GM18873 (cell line): ENCODE measurements at regions not wholly inside any gene's neighbourhood (a gene's known extent, or its start where the extent isn't known, plus 50 kb on each side); places are given as distances from the start of the nearest gene placed in this dataset.
"Not testable (repeated sequence)": the region's sequence is repeated elsewhere in the genome, so short reads cannot be mapped to it uniquely, and the experiment has no call there.

ENCODE experiments used
- ATAC-seq: cut with Tn5 transposase; IDR thresholded peaks from one replicate; pipeline ENCODE4 v1.9.1; 2021; ENCODE audit warnings: mild to moderate bottlenecking, moderate library complexity, moderate number of reproducible peaks; ENCODE audit not compliant: unreplicated experiment, low FRiP score

- ATAC-seq: peak; percentile 46
These were observed 201.3 kb downstream of the RBM46 start for GRCh38 chr4:154982187-154983047.

- no peak for ATAC-seq
These were observed 202.6 kb downstream of the RBM46 start for GRCh38 chr4:154983714-154984113.

GRCh38 chr4:154984148-154984547 is 203.1 kb downstream of the RBM46 start:
- ATAC-seq: peak; percentile 93

DNA sequence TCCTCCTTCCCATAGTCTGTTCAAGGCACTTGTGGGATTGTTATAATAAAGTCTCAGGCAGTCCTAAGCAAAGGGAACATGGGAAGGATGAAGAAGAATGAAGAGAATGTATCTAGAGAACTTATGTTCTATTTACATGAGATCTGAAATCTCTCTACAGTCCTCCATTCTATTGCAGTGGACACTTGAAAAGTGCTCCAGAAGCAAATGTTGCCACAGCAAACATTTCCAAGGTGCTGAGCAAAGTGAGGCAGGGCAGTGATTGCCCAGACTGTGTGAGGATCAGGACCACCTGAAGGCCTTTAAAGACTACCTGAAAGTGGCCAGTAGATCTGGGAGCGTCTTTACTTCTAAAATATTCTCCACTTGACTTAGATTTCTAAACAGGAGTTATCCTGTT is 203.5 kb downstream of the RBM46 start:
- no peak for ATAC-seq

DNA sequence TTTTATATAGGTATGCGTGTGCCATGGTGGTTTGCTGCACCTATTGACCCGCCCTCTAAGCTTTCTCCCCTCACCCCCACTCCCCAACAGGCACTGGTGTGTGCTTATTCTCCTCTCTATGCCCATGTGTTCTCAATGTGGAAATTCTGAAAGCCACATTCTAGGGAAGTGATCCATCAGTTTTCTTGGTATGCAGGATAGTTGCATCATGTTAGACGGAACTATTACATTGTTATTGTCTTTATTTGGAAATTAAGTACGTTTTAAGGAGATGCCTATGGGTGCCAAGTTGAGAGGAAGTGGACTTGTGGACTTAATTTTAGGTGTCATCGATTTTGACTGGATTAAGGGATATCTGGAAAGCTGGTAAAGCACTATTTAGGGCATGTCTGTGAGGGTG is 204.6 kb downstream of the RBM46 start:
- ATAC-seq: no peak

DNA sequence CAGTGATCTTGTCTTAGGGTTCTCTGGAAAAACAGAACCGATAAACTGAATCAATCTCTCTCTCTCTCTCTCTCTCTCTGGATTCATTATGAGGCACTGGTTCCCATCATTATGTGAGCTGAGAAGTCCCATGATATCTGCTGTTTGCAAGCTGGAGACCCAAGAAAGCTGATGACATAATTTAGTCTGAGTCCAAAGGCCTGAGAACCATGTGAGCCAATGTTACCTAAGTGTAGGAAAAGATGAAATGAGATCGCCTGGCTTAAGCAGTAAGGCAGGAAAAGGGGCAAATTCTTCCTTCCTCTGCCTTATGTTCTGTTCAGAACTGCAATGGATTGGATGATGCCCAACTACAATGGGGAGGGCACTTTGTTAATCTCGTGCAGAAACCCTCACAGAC is 207.4 kb downstream of the RBM46 start:
- no peak for ATAC-seq

DNA sequence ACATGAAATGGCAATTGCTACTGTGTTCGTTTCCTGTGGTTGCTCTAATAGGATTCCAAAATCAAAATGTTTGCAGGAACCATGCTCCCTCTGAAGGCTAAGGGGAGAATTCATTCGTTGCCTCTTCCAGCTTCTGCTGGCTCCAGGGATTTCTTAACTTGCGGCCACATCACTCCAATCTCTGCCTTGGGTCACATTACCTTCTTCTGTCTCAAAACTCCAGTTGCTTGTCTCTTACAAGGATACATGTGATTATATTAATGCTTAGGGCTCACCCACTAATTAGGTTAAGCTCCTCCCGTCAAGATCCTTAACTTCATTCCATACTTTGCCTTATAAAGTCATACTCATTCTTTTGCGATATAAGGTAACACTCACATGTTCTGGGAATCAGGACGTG is 208.4 kb downstream of the RBM46 start:
- ATAC-seq: no peak

GRCh38 chr4:154997866-154998265 is 210.6 kb upstream of the NPY2R start:
- ATAC-seq: not testable (repeated sequence)

DNA sequence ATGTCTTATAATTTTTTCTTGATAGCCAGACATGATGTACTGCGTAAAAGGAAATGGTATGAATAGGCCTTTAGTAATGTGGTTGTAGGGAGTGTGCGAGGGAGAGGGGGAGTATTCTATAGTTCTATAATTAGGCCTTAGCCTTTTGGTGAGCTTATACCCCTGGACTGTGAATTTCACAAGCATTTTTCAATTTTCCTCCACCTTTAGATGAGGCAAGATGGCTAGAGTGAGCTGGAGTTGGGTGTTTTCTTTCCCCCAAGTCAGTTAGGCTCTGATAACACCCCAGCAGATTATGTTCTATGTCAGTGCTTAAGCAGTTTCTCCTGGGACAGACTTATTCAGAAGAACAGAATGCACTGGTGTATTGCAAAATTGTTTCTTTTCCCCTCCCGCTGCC is 210.2 kb upstream of the NPY2R start:
- no peak for ATAC-seq

DNA sequence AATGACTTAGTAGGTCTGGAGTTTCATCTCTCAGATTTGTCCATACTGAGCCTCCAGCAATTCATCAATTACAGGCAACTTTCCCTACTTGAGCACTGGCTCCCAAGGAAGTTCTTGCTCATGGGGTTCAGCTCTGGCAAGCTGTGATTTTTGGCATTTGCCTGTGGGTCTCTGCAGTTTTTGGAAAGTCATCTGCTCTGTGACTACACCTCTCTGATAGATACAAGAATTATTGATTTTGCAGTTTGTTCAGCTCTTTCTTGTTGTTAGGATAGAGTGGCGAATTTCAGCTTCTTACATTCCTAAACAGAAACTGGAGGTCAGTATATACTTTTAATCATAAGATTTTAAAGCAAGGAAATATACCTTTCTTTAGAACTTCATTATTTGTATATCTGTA is 209.7 kb upstream of the NPY2R start:
- no peak for ATAC-seq

DNA sequence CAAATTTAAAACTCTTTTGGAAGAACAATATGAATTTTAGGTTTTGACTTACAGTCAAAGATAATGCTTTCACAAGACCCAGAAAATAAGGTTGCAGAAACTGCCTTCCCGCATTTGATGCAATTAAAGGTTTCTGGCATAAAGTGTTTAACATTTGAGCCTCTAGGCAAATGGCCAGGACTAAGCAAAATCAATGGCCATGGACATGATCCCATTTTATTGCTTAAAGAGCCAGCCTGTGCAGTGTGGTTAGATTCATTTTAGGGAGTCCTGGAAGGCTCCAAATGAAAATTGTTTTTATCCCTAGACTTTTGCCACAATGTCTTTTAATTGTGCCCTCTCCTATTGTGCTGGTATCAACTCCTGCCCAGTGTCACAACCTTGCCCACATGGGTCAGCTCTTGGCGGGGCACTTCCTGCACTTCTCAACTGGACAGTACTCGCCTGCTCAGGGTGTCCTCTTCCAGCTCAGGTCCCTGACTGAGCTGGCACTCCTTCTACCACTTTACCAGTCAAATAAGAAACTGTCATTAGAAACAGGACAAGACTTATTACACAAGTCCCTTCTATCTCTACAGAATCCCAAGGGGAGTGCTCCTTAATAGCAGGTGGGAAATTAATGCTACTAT is 208.4 kb upstream of the NPY2R start:
- no peak for ATAC-seq

DNA sequence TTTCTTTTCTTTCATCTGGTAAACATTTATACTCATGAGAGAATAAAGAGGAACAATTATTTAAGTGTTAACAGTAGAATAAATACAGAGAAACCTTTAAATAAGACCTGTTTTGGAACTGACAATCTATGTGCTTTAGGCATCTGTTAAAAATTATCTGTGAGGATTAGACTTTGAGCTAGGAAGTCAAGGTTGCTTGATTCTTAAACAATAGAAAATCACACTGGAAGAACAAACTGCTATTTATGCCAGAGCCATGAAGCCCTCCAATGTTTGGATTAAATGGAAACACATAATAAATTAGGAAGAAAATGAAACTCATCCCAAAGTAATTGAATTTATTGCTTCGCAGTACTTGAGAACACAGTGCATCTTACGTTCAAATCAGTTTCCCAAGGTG is 207.2 kb upstream of the NPY2R start:
- no peak for ATAC-seq

DNA sequence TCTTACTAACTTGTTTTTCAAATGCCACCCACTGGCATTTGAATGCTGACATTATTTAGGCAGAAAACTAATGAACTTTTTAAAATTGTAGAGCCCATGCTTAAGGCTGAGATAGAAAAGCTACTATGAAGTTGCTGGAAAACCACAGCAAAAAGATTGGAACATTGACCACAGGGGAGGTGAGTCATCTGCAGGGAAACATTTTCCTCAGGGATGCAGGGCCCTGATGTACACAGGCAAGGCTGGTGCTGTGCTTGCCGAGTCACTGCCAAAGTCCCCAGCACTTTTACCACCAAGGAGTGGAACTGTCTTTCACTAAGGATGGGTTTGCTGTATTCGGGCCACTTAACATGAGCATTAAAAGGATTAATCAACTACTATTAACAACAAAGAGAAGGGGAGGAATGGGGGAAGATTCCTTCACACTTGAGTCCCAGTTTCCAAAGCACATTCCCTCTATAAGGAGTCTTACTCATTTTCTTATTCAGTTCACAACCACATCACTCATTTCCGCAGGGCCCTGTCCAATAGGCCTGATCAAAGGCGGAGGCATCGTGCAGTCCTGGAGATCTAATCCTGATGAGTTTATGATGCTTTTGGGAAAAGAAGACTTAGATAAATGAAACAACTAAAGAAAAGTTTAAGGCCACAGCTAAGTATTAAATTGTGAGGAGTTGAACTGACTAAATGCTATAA is 202.9 kb upstream of the NPY2R start:
- no peak for ATAC-seq

- ATAC-seq: no peak
These were observed 200.7 kb upstream of the NPY2R start for GRCh38 chr4:155007660-155008176.

GRCh38 chr4:155008389-155008788 is 200.0 kb upstream of the NPY2R start:
- ATAC-seq: no peak

DNA sequence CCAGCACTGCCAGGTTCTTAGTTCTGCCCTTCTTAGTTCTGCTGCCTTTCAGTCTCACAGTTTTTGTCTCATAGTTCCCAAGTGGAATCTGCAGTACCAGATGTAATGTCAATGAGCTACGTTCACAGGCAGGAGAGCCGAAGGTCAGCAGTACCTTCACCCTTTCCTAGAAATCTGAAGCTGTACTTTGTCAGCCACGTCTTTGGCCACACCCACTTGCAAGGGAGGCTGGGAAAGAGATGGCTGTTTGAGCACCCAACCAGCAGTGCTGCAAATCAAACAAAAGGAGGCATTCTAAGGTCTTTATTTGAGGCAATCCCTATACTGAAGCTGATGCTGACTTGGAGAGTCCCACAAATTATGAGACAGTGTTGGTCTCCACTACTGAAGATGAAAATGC is 199.1 kb upstream of the NPY2R start:
- ATAC-seq: no peak

DNA sequence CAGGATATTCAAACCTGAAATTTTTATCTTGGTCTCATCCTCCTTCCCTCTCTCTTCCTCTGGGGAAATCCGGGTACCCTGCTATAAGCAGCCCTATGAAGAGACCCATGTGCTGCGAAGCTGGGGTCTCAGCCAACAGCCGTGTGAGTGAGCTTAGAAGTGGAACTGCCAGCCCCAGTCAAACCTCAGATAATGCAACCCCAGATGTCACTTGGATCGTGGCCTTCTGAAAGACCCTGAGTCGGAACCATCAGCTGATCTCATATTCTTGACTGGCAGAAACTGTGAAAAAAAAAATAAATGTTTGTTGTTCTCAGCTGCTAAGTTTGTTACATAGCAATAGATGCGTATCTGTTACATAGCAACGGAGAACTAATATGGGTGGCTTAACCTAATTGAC is 198.1 kb upstream of the NPY2R start:
- ATAC-seq: no peak

GRCh38 chr4:155011163-155011780 is 197.2 kb upstream of the NPY2R start:
- ATAC-seq: no peak

DNA sequence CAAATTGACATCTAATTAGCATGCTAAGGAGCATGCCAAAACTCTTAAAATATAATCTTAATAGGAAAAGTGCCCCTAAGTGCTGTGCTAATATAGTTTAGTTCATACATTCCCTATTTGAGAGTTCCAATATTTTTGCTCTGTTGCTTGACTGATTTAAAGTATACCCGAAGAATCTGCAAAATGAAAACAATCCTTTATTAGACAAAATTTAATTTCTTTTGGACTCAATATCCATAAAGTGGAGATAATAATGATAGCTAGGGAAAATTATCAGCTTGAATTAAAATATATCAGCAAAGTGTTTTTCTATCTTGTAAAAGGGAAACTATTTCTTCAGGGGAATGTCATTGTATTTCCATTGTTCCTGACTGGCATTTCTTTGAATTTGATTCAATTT is 196.0 kb upstream of the NPY2R start:
- no peak for ATAC-seq

- no peak for ATAC-seq
These were observed 191.0 kb upstream of the NPY2R start for GRCh38 chr4:155017426-155017825.
